Adrenal gland (tissue), 9 donors: ENCODE measurements at regions not wholly inside any gene's neighbourhood (a gene's known extent, or its start where the extent isn't known, plus 50 kb on each side); places are given as distances from the start of the nearest gene placed in this dataset.

Experiments used
- DNase-seq, 7 donors: peaks; one replicate each; pipeline ENCODE4 v3.0.0-alpha.2; 2019 to 2020
- H3K27ac ChIP-seq, 5 donors: fragments of 200-600 bp; sonication (generic) in 4 of 5; 1 replicate in 3 of 5; 2 replicates in 2 of 5; pipeline versions ENCODE4 v1.5.1 to v1.8.0; 2016 to 2020; ENCODE audit warnings: mild to moderate bottlenecking in 1 of 5
- H3K27me3 ChIP-seq: fragments of 200-600 bp; 2 replicates; pipeline ENCODE4 v1.8.0; 2021
- H3K36me3 ChIP-seq, 2 donors: fragments of 200-600 bp; replicated peaks in 1 of 2; 1 replicate in 1 of 2; 2 replicates in 1 of 2; pipeline versions ENCODE4 v1.5.1 to v1.8.0; 2018 to 2022
- H3K4me1 ChIP-seq, 2 donors: fragments of 200-600 bp; replicated peaks in 1 of 2; 1 replicate in 1 of 2; 2 replicates in 1 of 2; pipeline versions ENCODE4 v1.5.1 to v1.8.0; 2018 to 2021
- H3K4me3 ChIP-seq, 4 donors: fragments of 200-600 bp; sonication (generic) in 3 of 4; one replicate each; pipeline ENCODE4 v1.5.1; 2016 to 2018
- H3K9me3 ChIP-seq, 3 donors: fragments of 200-600 bp; sonication (generic) in 1 of 3; replicated peaks in 1 of 3; 1 replicate in 2 of 3; 2 replicates in 1 of 3; pipeline versions ENCODE4 v1.5.1 to v1.8.0; 2016 to 2021
- POLR2A ChIP-seq, 2 donors: fragments of 450-650 bp; IDR thresholded peaks; one replicate each; pipeline ENCODE4 v1.6.1; 2017; ENCODE audit warnings: antibody characterized with exemption in 2 of 2, mild to moderate bottlenecking in 2 of 2, moderate library complexity in 1 of 2
- WGBS, 4 donors: extraction: QIAGEN DNeasy Blood & Tissue Kit in 2 of 4; methylation state at CpG; one replicate each; pipeline versions ENCODE4 v1.1.5 to v1.1.7; 2013 to 2017; 5-methylcytosine and 5-hydroxymethylcytosine counted together
- intact Hi-C, 2 donors: fragments of 100-400 bp; cut with DNase I; formaldehyde crosslinking; loops; one replicate each; pipeline versions ENCODE4 v1.14.1 to v1.15.0; 2022 to 2023
- TF ChIP-seq, protein P1 (sequence below), 6 experiments: fragments of 450-650 bp in 4 of 6; fragments of 200-600 bp in 2 of 6; sonication (generic) in 1 of 6; IDR thresholded peaks; 1 replicate in 5 of 6; 2 replicates in 1 of 6; pipeline versions ENCODE4 v1.5.1 to v1.8.0; 2016 to 2021; ENCODE audit warnings: antibody characterized with exemption in 6 of 6, mild to moderate bottlenecking in 2 of 6, moderate library complexity in 1 of 6
- donor health status: healthy with polysubstance abuse.
- donor health status: Bipolar disorder and iron deficiency.
- donor health status: DM: yes; HTN: yes; CAD: no.
- donor health status: DM: no; HTN: no; CAD: no.
- donor health status: DM: no; HTN: no; CAD: no.

DNA sequence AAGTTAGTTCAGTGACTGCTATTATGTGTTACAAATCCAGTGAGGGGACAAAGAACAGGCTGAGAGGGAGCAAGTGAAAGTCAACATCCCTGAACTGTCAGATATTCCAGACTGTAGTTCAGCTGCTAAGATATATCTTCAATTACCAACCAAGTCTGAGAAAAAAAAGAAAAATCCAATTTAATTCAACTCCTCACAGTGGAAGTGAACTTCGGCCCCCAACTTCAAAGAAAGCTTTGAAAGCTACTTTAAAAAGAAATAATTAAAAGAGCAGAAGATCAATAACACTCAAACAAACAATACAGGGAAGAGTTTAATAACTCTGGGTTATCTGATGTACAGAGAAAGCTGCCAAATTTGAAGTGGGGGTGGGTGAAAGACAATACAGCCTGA, 174.0 kb downstream of the SERPINI1 start:
- no peak overlapping the region for H3K27ac ChIP-seq
- no peak overlapping the region for H3K4me3 ChIP-seq
- H3K36me3 ChIP-seq: no peaks in the 10 kb centered on the region
- H3K27me3 ChIP-seq: no peaks in the 10 kb centered on the region
- no peaks in the 10 kb centered on the region for H3K4me1 ChIP-seq
- H3K9me3 ChIP-seq: no peaks in the 10 kb centered on the region
- intact Hi-C loops: no loop called here
- no peak for DNase-seq
- no peak for TF ChIP-seq POLR2A (IDR thresholded peaks at IDR 0.05)
- TF ChIP-seq, protein P1, sequence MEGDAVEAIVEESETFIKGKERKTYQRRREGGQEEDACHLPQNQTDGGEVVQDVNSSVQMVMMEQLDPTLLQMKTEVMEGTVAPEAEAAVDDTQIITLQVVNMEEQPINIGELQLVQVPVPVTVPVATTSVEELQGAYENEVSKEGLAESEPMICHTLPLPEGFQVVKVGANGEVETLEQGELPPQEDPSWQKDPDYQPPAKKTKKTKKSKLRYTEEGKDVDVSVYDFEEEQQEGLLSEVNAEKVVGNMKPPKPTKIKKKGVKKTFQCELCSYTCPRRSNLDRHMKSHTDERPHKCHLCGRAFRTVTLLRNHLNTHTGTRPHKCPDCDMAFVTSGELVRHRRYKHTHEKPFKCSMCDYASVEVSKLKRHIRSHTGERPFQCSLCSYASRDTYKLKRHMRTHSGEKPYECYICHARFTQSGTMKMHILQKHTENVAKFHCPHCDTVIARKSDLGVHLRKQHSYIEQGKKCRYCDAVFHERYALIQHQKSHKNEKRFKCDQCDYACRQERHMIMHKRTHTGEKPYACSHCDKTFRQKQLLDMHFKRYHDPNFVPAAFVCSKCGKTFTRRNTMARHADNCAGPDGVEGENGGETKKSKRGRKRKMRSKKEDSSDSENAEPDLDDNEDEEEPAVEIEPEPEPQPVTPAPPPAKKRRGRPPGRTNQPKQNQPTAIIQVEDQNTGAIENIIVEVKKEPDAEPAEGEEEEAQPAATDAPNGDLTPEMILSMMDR (IDR thresholded peaks at IDR 0.05): no peak
- WGBS, 4 donors: 57 to 68% (median 63%) methylated on average over 1 of the region's 1 CpG

DNA sequence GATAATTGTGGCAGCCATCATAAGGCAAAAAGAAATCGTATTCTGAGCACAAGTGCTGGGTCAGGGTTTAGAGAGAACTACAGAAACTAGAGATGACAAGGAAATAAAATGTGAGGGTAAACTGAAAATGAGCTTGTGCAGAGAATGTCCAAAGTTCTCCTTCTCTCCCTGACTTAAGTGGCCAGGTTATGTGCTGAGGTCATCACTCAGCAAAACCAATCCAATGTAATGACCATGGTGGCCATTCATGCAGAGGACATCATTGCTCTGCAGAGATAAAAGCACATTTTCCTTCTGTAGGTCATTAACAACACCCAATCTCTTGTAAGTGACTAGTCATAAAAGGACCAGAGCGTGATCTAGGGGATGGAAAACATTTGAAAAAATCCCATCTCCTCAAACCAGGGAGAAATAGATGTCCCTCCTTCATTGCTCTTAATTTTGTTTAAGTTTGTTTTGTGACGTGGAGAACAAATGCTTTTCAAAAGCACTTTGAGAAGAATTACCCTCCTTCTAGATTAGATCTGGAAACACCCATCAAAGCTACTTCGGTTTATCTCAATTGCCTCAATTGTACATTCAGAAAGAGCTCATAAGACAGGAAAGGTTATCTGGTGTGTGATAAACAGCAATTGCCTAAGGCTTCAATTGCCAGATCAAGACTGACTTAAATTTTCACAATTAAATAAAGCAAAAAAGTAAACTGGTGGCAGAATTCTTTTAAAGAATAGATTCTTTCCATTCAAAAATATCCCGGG, 173.4 kb downstream of the SERPINI1 start:
- H3K36me3 ChIP-seq: no peaks in the 10 kb centered on the region
- H3K9me3 ChIP-seq: no peaks in the 10 kb centered on the region
- DNase-seq: no peak
- no peaks in the 10 kb centered on the region for H3K4me1 ChIP-seq
- no peak for TF ChIP-seq POLR2A (IDR thresholded peaks at IDR 0.05)
- TF ChIP-seq, protein P1 (IDR thresholded peaks at IDR 0.05): no peak
- H3K4me3 ChIP-seq: no peak overlapping the region
- no peaks in the 10 kb centered on the region for H3K27me3 ChIP-seq
- 58 to 79% (median 62%) methylated on average over 5 of the region's 5 CpGs for WGBS, 4 donors
- intact Hi-C loops: no loop called here
- H3K27ac ChIP-seq: no peak overlapping the region

DNA sequence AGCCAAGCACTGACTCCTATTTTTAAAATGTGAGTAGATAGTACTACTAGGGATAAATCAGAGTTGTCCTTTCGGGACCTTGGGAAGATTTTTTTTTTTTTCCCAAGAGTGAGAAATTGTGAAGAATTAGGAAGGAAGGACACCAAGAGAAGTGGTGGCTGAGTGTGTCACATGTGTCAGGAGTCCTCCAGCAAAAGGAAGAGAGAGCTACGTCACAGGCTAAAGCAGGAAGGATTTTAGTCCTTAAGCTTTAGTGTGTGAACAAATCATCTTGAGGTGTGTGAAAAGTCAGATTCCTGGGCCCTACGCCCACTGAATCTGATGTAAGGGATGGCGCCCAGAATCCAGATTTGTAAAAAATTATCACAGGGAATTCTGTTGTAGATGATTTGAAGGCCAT, 172.7 kb downstream of the SERPINI1 start:
- TF ChIP-seq, protein P1 (IDR thresholded peaks at IDR 0.05): no peak
- TF ChIP-seq POLR2A (IDR thresholded peaks at IDR 0.05): no peak
- DNase-seq: no peak
- Histone ChIP-seq H3K36me3 (no peaks in the 10 kb centered on the region), H3K27me3 (no peaks in the 10 kb centered on the region), H3K4me3 (no peak overlapping the region), H3K4me1 (no peaks in the 10 kb centered on the region), H3K27ac (no peak overlapping the region), H3K9me3 (no peaks in the 10 kb centered on the region)
- 68 to 80% (median 77%) methylated on average over 4 of the region's 4 CpGs for WGBS, 4 donors
- intact Hi-C loops: no loop called here

DNA sequence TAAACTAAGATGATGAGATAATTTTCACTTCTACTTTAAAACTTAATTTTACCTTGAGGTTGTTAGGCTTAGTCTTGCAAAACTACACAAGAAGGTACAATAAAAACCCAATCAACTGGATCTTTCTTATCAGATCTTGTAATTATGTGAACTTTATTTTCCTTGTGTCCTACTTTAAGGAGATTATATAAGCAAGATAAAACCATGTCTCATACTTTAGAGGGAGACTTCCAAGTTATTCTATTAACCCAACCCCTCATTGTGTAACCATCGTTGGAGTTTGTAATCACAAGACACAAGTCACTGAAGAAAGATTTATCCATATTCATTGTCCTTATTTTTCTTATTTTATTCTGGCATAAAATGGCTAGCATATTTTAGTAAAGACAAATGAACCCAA, 165.6 kb downstream of the SERPINI1 start:
- no peaks in the 10 kb centered on the region for H3K4me1 ChIP-seq
- no peak overlapping the region for H3K27ac ChIP-seq
- intact Hi-C loops: no loop called here
- TF ChIP-seq POLR2A (IDR thresholded peaks at IDR 0.05): no peak
- TF ChIP-seq, protein P1 (IDR thresholded peaks at IDR 0.05): no peak
- 25 to 63% (median 51%) methylated on average over 1 of the region's 1 CpG for WGBS, 4 donors
- no peaks in the 10 kb centered on the region for H3K27me3 ChIP-seq
- H3K4me3 ChIP-seq: no peak overlapping the region
- no peaks in the 10 kb centered on the region for H3K36me3 ChIP-seq
- DNase-seq: no peak
- no peaks in the 10 kb centered on the region for H3K9me3 ChIP-seq
